ENCODE measurements at regions not wholly inside any gene's neighbourhood (a gene's known extent, or its start where the extent isn't known, plus 50 kb on each side); places are given as distances from the start of the nearest gene placed in this dataset.

DNA sequence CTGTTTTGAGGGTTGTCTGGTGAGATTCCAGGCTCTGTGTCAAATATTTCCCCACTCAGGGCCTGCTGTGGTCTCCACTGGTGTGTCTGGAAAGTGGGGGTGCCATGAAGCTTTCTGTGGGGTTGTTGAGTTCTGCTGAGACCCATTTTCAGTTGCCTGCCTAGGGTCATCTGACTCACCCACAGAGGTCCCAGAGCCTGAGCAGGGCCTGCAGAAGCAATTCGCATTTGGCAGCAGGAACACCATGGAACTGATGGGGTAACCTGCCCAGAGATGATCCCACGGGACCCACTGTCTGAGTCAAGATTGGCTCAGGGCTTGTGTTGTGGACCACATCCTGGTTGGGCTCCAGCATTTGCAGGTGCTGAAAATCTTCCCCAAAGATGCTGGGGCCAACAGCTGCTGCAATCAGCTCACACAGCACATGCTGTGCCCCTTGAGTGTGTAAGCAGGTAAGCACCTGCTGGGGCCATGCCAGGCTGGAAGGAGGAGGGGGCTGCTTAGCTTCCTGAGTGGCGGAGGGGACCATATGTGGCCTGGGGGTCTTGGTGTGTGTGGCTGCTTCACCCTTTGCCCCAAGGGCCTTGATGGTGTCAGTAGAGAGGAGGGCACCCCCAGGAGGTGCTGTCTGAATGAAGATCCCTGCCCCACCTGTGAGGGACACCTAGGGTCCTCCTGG is 1726.1 kb downstream of the TP53TG3F start:
- TF ChIP-seq, protein P1, sequence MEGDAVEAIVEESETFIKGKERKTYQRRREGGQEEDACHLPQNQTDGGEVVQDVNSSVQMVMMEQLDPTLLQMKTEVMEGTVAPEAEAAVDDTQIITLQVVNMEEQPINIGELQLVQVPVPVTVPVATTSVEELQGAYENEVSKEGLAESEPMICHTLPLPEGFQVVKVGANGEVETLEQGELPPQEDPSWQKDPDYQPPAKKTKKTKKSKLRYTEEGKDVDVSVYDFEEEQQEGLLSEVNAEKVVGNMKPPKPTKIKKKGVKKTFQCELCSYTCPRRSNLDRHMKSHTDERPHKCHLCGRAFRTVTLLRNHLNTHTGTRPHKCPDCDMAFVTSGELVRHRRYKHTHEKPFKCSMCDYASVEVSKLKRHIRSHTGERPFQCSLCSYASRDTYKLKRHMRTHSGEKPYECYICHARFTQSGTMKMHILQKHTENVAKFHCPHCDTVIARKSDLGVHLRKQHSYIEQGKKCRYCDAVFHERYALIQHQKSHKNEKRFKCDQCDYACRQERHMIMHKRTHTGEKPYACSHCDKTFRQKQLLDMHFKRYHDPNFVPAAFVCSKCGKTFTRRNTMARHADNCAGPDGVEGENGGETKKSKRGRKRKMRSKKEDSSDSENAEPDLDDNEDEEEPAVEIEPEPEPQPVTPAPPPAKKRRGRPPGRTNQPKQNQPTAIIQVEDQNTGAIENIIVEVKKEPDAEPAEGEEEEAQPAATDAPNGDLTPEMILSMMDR (IDR thresholded peaks at IDR 0.05; ENCODE audit: low read depth, low read length), result no peak
- no peak for TF ChIP-seq POLR2A (IDR thresholded peaks at IDR 0.05; ENCODE audit: extremely low read depth, insufficient read length)

All from NB4 (cell line).